ENCODE measurements at regions not wholly inside any gene's neighbourhood (a gene's known extent, or its start where the extent isn't known, plus 50 kb on each side); places are given as distances from the start of the nearest gene placed in this dataset.

GRCh38 chr9:81128701-81129100 is 560.6 kb downstream of the TLE1 start:
- no peak for TF ChIP-seq POLR2A (IDR thresholded peaks at IDR 0.05)
- TF ChIP-seq, protein P1, sequence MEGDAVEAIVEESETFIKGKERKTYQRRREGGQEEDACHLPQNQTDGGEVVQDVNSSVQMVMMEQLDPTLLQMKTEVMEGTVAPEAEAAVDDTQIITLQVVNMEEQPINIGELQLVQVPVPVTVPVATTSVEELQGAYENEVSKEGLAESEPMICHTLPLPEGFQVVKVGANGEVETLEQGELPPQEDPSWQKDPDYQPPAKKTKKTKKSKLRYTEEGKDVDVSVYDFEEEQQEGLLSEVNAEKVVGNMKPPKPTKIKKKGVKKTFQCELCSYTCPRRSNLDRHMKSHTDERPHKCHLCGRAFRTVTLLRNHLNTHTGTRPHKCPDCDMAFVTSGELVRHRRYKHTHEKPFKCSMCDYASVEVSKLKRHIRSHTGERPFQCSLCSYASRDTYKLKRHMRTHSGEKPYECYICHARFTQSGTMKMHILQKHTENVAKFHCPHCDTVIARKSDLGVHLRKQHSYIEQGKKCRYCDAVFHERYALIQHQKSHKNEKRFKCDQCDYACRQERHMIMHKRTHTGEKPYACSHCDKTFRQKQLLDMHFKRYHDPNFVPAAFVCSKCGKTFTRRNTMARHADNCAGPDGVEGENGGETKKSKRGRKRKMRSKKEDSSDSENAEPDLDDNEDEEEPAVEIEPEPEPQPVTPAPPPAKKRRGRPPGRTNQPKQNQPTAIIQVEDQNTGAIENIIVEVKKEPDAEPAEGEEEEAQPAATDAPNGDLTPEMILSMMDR (IDR thresholded peaks at IDR 0.05 in 4 of 5, conservative IDR thresholded peaks at IDR 0.05 in 1 of 5): no peak
